Inferior parietal cortex (tissue), 1 donor: ENCODE measurements at regions not wholly inside any gene's neighbourhood (a gene's known extent, or its start where the extent isn't known, plus 50 kb on each side); places are given as distances from the start of the nearest gene placed in this dataset.

Experiments used
- DNase-seq: peaks from one replicate; pipeline ENCODE4 v3.0.0-alpha.2; 2016; ENCODE audit errors: extremely low spot score

- DNase-seq, result no peak
These were observed 88.5 kb upstream of the BCL9 start for GRCh38 chr1:147452809-147453208.

GRCh38 chr1:147463022-147463421 is 78.3 kb upstream of the BCL9 start:
- no peak for DNase-seq

- no peak for DNase-seq
These were observed 74.8 kb upstream of the BCL9 start for GRCh38 chr1:147466543-147466942.

GRCh38 chr1:147470079-147470478 is 71.2 kb upstream of the BCL9 start:
- DNase-seq, result no peak

- no peak for DNase-seq
These were observed 68.8 kb upstream of the BCL9 start for GRCh38 chr1:147472489-147472888.

- no peak for DNase-seq
These were observed 68.2 kb upstream of the BCL9 start for GRCh38 chr1:147472966-147473732.

GRCh38 chr1:147473733-147474049 is 67.6 kb upstream of the BCL9 start:
- no peak for DNase-seq

- no peak for DNase-seq
These were observed 65.8 kb upstream of the BCL9 start for GRCh38 chr1:147475488-147475887.

GRCh38 chr1:147478521-147478920 is 62.8 kb upstream of the BCL9 start:
- no peak for DNase-seq

- no peak for DNase-seq
These were observed 61.3 kb upstream of the BCL9 start for GRCh38 chr1:147479864-147480564.

- DNase-seq, result no peak
These were observed 60.8 kb upstream of the BCL9 start for GRCh38 chr1:147480565-147480935.

- no peak for DNase-seq
These were observed 54.2 kb upstream of the BCL9 start for GRCh38 chr1:147486876-147487656.

GRCh38 chr1:147491098-147491497 is 50.2 kb upstream of the BCL9 start:
- DNase-seq, result no peak
